ENCODE measurements at regions not wholly inside any gene's neighbourhood (a gene's known extent, or its start where the extent isn't known, plus 50 kb on each side); places are given as distances from the start of the nearest gene placed in this dataset.
"Not testable (repeated sequence)": the region's sequence is repeated elsewhere in the genome, so short reads cannot be mapped to it uniquely, and the experiment has no call there.

DNA sequence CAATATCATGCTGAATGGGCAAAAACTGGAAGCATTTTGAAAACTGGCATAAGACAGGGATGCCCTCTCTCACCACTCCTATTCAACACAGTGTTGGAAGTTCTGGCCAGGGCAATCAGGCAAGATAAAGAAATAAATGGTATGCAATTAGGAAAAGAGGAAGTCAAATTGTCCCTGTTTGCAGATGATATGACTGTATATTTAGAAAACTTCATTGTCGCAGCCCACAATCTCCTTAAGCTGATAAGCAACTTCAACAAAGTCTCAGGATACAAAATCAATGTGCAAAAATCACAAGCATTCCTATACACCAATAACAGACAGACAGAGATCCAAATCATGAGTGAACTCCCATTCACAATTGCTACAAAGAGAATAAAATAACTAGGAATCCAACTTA lies 136.8 kb downstream of the ZNF608 start:
- not testable (repeated sequence) for H3K4me3 ChIP-seq (ENCODE audit: low read depth, low read length); H3K9me3 ChIP-seq (ENCODE audit: control insufficient read depth, insufficient read depth, low read length); H3K36me3 ChIP-seq (ENCODE audit: control insufficient read depth, insufficient read depth, low read length); H3K27me3 ChIP-seq (ENCODE audit: control insufficient read depth, insufficient read depth, low read length); H3K9ac ChIP-seq (ENCODE audit: low read depth, low read length); H3K4me1 ChIP-seq (ENCODE audit: control insufficient read depth, insufficient read depth, low read length)

DNA sequence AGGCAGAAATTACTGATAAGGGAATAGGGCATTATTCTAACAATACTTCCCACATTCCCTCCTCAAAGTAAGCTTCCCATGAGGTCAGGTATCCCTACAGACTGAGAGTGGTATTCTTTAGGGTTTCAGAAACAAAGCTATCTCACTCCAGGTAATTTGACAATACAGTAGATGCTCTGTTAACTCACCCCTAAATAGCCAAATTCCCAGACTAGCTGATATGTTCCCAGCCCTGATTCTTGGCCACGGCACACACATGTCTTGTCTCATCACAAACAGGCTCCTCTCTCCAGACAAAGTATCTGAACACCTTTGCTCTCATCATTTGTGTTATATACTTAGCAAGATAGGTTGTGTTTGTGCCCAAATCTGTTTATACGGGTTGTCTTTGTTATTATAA lies 139.9 kb downstream of the ZNF608 start:
- no peaks in the 10 kb centered on the region for H3K27me3 ChIP-seq (ENCODE audit: control insufficient read depth, insufficient read depth, low read length)
- no peaks in the 10 kb centered on the region for H3K4me1 ChIP-seq (ENCODE audit: control insufficient read depth, insufficient read depth, low read length)
- H3K36me3 ChIP-seq (ENCODE audit: control insufficient read depth, insufficient read depth, low read length), result no peaks in the 10 kb centered on the region
- no peaks in the 10 kb centered on the region for H3K9me3 ChIP-seq (ENCODE audit: control insufficient read depth, insufficient read depth, low read length)
- no peak overlapping the region for H3K4me3 ChIP-seq (ENCODE audit: low read depth, low read length)
- H3K9ac ChIP-seq (ENCODE audit: low read depth, low read length), result no peak overlapping the region

DNA sequence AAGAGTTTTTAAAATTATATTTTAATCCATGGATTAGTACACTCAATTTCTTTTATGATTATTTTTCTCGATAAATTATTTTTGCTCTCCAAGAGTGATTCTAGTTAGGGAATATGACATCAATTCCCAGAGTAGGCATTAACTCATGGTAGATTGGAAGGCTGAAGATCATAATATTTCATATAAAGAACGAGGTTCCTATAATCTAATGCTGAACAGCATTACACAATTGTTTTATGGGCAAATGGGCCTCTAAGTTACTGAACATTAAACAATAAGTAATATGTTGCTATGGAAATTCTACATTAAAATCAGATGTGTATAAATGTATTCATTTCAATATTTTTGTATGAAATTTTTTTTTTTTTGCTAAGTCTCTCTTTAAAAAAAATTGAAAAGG lies 140.3 kb downstream of the ZNF608 start:
- Histone ChIP-seq H3K9ac (ENCODE audit: low read depth, low read length) (no peak overlapping the region), H3K36me3 (ENCODE audit: control insufficient read depth, insufficient read depth, low read length) (no peaks in the 10 kb centered on the region), H3K9me3 (ENCODE audit: control insufficient read depth, insufficient read depth, low read length) (no peaks in the 10 kb centered on the region), H3K4me1 (ENCODE audit: control insufficient read depth, insufficient read depth, low read length) (no peaks in the 10 kb centered on the region), H3K27me3 (ENCODE audit: control insufficient read depth, insufficient read depth, low read length) (no peaks in the 10 kb centered on the region), H3K4me3 (ENCODE audit: low read depth, low read length) (no peak overlapping the region)

DNA sequence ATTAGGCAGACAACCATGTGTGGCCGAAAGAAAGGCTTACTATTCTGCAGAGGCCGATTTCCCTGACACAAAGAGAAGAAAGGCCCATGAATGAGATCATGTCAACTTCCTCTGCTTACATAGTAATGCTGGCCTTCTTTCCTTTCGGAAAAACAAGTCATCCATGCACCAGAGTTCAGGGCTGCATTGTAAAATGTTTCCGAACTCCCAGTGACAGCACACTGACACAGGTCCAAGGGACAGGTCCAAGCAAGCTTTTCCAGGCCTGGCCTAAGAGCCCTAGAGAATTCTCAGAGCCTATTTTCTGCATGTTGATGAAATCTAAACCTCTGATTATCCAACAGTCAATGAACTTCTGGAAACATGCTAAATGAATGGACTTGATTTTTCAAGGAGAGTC lies 140.9 kb downstream of the ZNF608 start:
- H3K4me3 ChIP-seq (ENCODE audit: low read depth, low read length), result no peak overlapping the region
- no peaks in the 10 kb centered on the region for H3K27me3 ChIP-seq (ENCODE audit: control insufficient read depth, insufficient read depth, low read length)
- H3K9ac ChIP-seq (ENCODE audit: low read depth, low read length), result no peak overlapping the region
- no peaks in the 10 kb centered on the region for H3K36me3 ChIP-seq (ENCODE audit: control insufficient read depth, insufficient read depth, low read length)
- H3K4me1 ChIP-seq (ENCODE audit: control insufficient read depth, insufficient read depth, low read length), result no peaks in the 10 kb centered on the region
- no peaks in the 10 kb centered on the region for H3K9me3 ChIP-seq (ENCODE audit: control insufficient read depth, insufficient read depth, low read length)

DNA sequence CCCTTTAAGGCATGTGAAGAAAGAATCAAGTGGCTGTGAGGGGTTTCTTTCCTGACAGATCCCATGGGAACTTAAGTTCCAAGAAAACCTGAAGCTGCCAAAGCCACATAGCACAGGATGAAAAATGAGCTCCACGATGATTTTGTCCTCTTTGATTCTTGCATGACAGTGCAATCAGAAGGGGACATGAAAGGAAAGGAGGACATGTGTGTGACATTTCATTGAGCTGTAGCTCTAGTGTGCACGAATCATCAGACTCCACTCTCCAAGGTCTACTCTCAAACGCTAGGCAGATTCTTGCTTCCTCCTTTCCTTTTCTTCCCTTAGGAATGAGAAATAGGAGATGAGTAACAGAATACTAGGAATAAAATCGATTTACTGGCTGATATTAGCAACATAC lies 142.0 kb downstream of the ZNF608 start:
- Histone ChIP-seq H3K4me3 (ENCODE audit: low read depth, low read length) (no peak overlapping the region), H3K36me3 (ENCODE audit: control insufficient read depth, insufficient read depth, low read length) (no peaks in the 10 kb centered on the region), H3K9ac (ENCODE audit: low read depth, low read length) (no peak overlapping the region), H3K27me3 (ENCODE audit: control insufficient read depth, insufficient read depth, low read length) (no peaks in the 10 kb centered on the region), H3K4me1 (ENCODE audit: control insufficient read depth, insufficient read depth, low read length) (no peaks in the 10 kb centered on the region), H3K9me3 (ENCODE audit: control insufficient read depth, insufficient read depth, low read length) (no peaks in the 10 kb centered on the region)

DNA sequence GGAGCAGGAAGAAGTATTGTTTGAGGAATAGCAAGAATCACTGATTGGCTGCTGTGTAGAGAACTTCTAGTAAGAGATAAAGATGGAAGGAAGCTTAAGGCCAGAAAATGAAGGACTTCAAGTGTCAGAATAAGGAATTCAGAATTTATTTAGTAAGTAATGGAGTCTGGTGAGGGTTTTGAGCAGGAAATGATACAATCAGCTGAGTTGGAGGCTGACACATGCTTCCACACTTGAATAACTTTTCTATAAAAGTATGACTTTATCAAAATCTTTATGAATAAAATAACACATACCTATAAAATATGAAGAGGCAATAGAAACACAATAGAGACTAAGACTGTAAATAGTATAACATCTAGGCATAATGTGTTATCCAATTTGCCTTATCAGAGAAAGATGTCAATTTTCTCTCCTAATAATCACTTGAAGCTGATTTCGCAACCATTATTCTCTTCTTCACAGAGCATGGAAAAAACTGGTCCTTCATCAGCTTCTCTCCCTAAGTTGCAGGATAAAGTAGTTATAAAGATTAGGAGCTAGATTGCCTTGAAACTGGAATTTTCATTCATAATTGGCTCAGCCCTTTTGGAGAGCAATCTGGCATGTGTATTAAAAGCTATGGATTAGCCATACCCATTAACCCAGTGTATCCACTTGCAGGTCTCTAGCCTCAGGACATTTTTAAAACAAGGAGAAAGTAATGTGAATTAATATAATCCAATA lies 143.4 kb downstream of the ZNF608 start:
- Histone ChIP-seq H3K9ac (ENCODE audit: low read depth, low read length) (no peak overlapping the region), H3K9me3 (ENCODE audit: control insufficient read depth, insufficient read depth, low read length) (no peaks in the 10 kb centered on the region), H3K36me3 (ENCODE audit: control insufficient read depth, insufficient read depth, low read length) (no peaks in the 10 kb centered on the region), H3K27me3 (ENCODE audit: control insufficient read depth, insufficient read depth, low read length) (no peaks in the 10 kb centered on the region), H3K4me1 (ENCODE audit: control insufficient read depth, insufficient read depth, low read length) (no peaks in the 10 kb centered on the region), H3K4me3 (ENCODE audit: low read depth, low read length) (no peak overlapping the region)

DNA sequence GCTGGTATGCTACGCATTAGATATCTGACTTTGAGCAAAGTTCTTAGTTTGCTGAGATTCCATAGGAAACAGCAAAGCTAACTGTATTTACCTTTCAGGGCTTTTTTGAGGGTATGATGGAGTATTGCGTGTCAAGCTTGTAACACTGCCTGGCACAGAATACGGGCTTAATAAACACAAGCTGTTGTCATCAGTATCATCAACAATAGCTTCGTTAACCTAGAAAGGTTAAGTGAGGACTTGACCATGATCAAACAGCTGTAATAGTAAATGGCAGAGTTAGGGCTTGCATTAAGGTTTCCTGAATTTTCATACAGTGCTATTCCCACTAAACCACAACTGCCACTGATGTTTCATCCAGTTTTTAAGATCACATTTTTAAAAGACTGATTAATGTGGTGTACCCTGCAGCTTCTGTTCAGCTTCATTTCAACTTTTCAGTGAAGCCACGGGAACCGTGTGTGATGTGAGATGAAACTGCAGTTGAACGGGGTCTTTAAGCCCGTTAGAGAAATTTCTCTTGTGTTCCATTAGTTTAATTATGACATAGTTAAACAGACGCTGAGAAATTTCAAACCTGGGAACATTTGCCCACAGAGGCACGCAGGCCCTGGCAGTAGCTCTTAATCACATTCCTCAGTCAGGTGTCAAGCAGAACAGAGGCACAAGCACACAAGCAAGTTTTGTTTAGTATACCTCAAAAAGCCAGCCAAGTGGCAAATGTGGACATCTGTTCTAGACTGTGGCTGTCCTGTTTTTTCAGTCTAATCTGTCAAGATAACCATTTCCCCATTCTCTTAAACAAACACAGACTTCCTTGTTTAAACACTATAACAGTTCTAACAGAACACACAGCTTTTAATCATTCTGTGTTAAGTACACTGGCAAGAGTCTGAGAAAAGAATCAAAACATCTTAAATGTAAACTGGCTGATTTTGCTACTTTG lies 147.1 kb downstream of the ZNF608 start:
- no peaks in the 10 kb centered on the region for H3K36me3 ChIP-seq (ENCODE audit: control insufficient read depth, insufficient read depth, low read length)
- no peaks in the 10 kb centered on the region for H3K9me3 ChIP-seq (ENCODE audit: control insufficient read depth, insufficient read depth, low read length)
- H3K4me1 ChIP-seq (ENCODE audit: control insufficient read depth, insufficient read depth, low read length), result peaks cover 4% of the 10 kb centered on the region
- no peak overlapping the region for H3K4me3 ChIP-seq (ENCODE audit: low read depth, low read length)
- no peaks in the 10 kb centered on the region for H3K27me3 ChIP-seq (ENCODE audit: control insufficient read depth, insufficient read depth, low read length)
- no peak overlapping the region for H3K9ac ChIP-seq (ENCODE audit: low read depth, low read length)

DNA sequence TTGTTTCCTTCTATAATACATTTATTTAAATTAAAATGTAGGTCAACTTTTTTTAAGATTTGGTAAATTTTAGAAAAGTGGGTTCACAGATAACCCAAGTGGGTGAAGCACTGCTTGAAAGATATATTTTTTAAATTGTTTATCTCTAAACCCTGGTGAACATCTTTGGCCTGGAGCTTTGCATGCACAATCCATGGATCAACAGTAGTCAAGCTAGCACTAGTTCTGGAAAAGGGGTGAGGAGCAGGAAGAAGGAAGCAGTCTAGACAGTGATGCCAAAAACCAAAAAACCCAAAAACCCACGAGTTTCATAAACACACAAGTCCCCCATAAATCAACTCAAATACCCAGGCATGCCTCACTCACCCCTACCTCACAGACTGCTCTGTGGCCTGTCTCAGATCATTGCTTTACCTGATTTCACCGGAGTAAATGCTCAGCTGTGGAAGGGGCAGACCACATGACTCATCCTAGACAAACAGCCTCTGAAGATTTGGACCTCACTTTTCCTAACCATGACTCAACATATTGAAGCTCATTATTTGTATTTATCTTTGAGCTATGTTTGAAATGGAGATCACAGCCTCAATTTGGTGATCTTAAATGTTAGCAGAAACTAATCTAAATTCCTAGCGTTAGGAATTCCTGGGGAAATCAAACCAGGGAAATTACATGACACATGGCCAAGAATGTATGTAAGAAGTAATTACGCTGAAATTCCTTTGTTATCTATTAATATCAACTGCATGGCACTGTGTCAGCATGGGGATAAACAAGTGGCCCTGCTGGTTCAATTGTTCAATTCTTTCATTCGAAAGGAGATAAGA lies 149.6 kb downstream of the ZNF608 start:
- Histone ChIP-seq H3K9me3 (ENCODE audit: control insufficient read depth, insufficient read depth, low read length) (no peaks in the 10 kb centered on the region), H3K36me3 (ENCODE audit: control insufficient read depth, insufficient read depth, low read length) (no peaks in the 10 kb centered on the region), H3K27me3 (ENCODE audit: control insufficient read depth, insufficient read depth, low read length) (no peaks in the 10 kb centered on the region), H3K4me1 (ENCODE audit: control insufficient read depth, insufficient read depth, low read length) (peaks cover 4% of the 10 kb centered on the region), H3K4me3 (ENCODE audit: low read depth, low read length) (no peak overlapping the region), H3K9ac (ENCODE audit: low read depth, low read length) (no peak overlapping the region)

DNA sequence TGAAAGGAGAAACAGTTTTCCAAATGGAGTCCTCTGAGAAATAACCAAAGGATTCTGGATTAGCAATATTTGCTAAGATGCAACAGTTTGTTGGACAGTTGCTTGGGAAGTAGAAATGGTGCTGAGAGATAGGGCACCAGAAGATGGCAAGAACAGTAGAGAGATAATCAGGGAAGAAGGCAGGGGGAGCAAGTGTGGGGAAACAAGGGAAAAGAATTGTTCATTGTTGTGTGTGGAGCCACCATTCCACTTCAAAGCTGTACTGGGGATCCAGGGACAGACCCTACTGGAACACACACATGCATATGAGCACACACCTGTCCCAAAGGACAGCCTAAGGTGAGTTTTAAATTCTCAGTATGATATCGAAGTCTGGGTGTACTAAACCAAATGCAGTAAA lies 152.5 kb downstream of the ZNF608 start:
- Histone ChIP-seq H3K27me3 (ENCODE audit: control insufficient read depth, insufficient read depth, low read length) (no peaks in the 10 kb centered on the region), H3K36me3 (ENCODE audit: control insufficient read depth, insufficient read depth, low read length) (no peaks in the 10 kb centered on the region), H3K9ac (ENCODE audit: low read depth, low read length) (no peak overlapping the region), H3K9me3 (ENCODE audit: control insufficient read depth, insufficient read depth, low read length) (no peaks in the 10 kb centered on the region), H3K4me1 (ENCODE audit: control insufficient read depth, insufficient read depth, low read length) (peaks cover 4% of the 10 kb centered on the region), H3K4me3 (ENCODE audit: low read depth, low read length) (no peak overlapping the region)

DNA sequence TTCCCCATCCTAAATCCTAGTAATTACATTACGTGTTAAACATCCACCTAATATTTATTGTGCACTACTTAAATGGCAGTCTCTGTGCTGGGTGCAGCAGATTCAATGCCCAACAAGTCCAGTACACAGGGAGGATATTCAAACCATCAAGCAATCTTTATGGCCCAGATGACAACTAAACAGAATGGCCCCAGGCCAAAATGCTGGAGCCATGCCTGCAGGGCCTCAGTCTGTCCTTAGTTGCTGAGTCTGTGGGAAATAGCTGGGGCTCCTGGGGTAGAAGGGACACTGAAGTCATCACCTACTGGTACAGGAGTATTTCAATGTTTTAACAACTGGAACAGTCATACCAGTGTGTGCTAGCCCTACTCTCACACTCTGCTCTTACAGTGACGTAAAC lies 153.5 kb downstream of the ZNF608 start:
- Histone ChIP-seq H3K4me3 (ENCODE audit: low read depth, low read length) (no peak overlapping the region), H3K4me1 (ENCODE audit: control insufficient read depth, insufficient read depth, low read length) (peaks cover 4% of the 10 kb centered on the region), H3K36me3 (ENCODE audit: control insufficient read depth, insufficient read depth, low read length) (no peaks in the 10 kb centered on the region), H3K27me3 (ENCODE audit: control insufficient read depth, insufficient read depth, low read length) (no peaks in the 10 kb centered on the region), H3K9me3 (ENCODE audit: control insufficient read depth, insufficient read depth, low read length) (no peaks in the 10 kb centered on the region), H3K9ac (ENCODE audit: low read depth, low read length) (no peak overlapping the region)

DNA sequence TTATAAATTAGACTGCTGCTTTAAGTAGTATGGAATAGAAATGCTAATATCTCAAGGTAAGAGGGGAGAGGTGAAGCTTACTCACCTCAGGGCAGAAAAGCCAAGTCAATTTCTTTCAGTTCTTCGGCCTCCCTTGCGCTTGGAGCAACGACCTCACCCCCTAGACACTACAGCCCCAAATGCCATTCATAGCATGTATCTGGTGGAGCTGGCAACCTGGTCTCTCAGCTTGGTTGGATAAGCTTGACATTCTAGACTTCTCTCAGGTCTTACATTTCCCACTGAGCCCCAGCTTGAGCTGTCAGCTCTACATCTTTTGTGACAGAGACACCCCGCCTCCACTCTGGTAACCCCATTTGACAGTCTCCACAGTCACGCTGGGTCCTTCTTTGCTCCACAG lies 154.9 kb downstream of the ZNF608 start:
- Histone ChIP-seq H3K27me3 (ENCODE audit: control insufficient read depth, insufficient read depth, low read length) (no peaks in the 10 kb centered on the region), H3K4me1 (ENCODE audit: control insufficient read depth, insufficient read depth, low read length) (no peaks in the 10 kb centered on the region), H3K36me3 (ENCODE audit: control insufficient read depth, insufficient read depth, low read length) (no peaks in the 10 kb centered on the region), H3K4me3 (ENCODE audit: low read depth, low read length) (no peak overlapping the region), H3K9ac (ENCODE audit: low read depth, low read length) (no peak overlapping the region), H3K9me3 (ENCODE audit: control insufficient read depth, insufficient read depth, low read length) (no peaks in the 10 kb centered on the region)

Data from iPS-15b (cell line).